Thymus (tissue), 11 donors: ENCODE measurements at regions not wholly inside any gene's neighbourhood (a gene's known extent, or its start where the extent isn't known, plus 50 kb on each side); places are given as distances from the start of the nearest gene placed in this dataset.

Source experiments
- DNase-seq, 9 donors: peaks; one replicate each; pipeline ENCODE4 v3.0.0-alpha.2; 2013; ENCODE audit warnings: low spot score in 9 of 9, low read depth in 6 of 9, missing footprints in 1 of 9
- H3K27ac ChIP-seq, 2 donors: one replicate each; pipeline ENCODE4 v1.5.1; 2013; ENCODE audit warnings: control low read depth in 1 of 2, low read depth in 1 of 2, low read length in 1 of 2, mild to moderate bottlenecking in 1 of 2, moderate library complexity in 1 of 2
- H3K27me3 ChIP-seq, 2 donors: one replicate each; pipeline ENCODE4 v1.5.1; 2013; ENCODE audit warnings: low read length in 1 of 2; ENCODE audit not compliant: control insufficient read depth in 2 of 2, insufficient read depth in 1 of 2
- H3K36me3 ChIP-seq, 2 donors: one replicate each; pipeline ENCODE4 v1.5.1; 2013; ENCODE audit warnings: low read length in 1 of 2, mild to moderate bottlenecking in 1 of 2, moderate library complexity in 1 of 2; ENCODE audit not compliant: control insufficient read depth in 2 of 2, insufficient read depth in 2 of 2
- H3K4me1 ChIP-seq, 2 donors: one replicate each; pipeline ENCODE4 v1.5.1; 2013; ENCODE audit warnings: low read length in 2 of 2; ENCODE audit not compliant: control insufficient read depth in 2 of 2, insufficient read depth in 2 of 2
- H3K4me3 ChIP-seq, 2 donors: one replicate each; pipeline ENCODE4 v1.5.1; 2013; ENCODE audit warnings: low read length in 2 of 2, control low read depth in 1 of 2, mild to moderate bottlenecking in 1 of 2
- H3K9me3 ChIP-seq, 2 donors: one replicate each; pipeline ENCODE4 v1.5.1; 2013; ENCODE audit warnings: low read length in 1 of 2, mild to moderate bottlenecking in 1 of 2; ENCODE audit not compliant: control insufficient read depth in 2 of 2, insufficient read depth in 1 of 2
- WGBS: extraction: QIAGEN DNeasy Blood & Tissue Kit; methylation state at CpG from one replicate; pipeline ENCODE4 v1.1.7; 2013; 5-methylcytosine and 5-hydroxymethylcytosine counted together
- donor health status: healthy.

DNA sequence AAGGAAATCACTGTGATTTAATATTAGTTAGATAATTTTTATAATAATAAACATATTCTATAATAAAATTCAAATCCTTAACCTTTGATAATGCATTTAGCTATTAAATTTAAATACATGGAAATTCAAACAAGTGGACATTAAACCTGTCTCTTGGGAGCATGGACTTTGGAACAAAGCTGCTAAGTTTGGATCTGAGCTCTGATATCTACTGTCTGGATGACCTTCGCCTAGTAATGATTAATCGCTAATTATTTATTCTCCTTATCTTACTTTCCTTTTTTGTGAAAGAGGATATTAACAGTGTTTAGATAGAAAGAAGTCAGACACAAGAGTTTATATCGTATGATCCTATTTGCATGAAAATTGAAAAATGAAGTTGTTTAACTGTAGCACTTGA lies 980.9 kb downstream of the FSTL5 start:
- H3K27ac ChIP-seq, result no peak overlapping the region
- WGBS, result 96% methylated on average over 3 of the region's 3 CpGs
- no peaks in the 10 kb centered on the region for H3K4me1 ChIP-seq
- no peak for DNase-seq
- no peaks in the 10 kb centered on the region for H3K27me3 ChIP-seq
- no peak overlapping the region for H3K4me3 ChIP-seq
- H3K9me3 ChIP-seq, result peaks cover 0 to 3% of the 10 kb centered on the region in 2 donors
- H3K36me3 ChIP-seq, result no peaks in the 10 kb centered on the region

DNA sequence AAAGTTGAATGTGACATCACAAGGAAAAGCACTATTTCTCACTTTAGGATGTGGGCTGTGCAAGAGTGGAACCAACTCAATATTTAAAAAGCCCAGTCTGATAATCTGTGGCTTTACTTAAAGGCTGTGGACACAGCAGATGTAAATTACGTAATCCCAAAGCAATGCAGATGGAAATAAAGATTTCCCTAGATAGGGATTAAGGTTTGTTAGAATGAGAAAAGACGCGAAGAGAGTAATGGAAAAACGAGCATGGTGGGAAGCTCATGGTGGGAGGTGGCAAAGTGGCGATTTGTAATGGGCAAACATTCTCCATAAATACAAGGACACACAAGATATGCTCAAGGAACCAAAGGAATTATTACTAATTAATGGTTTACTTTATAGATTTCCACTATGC lies 985.5 kb downstream of the FSTL5 start:
- H3K4me3 ChIP-seq, result no peak overlapping the region
- no peak for DNase-seq
- no peaks in the 10 kb centered on the region for H3K27me3 ChIP-seq
- H3K36me3 ChIP-seq, result no peaks in the 10 kb centered on the region
- H3K27ac ChIP-seq, result no peak overlapping the region
- H3K9me3 ChIP-seq, result peaks cover 0 to 3% of the 10 kb centered on the region in 2 donors
- 79% methylated on average over 5 of the region's 5 CpGs for WGBS
- H3K4me1 ChIP-seq, result no peaks in the 10 kb centered on the region

DNA sequence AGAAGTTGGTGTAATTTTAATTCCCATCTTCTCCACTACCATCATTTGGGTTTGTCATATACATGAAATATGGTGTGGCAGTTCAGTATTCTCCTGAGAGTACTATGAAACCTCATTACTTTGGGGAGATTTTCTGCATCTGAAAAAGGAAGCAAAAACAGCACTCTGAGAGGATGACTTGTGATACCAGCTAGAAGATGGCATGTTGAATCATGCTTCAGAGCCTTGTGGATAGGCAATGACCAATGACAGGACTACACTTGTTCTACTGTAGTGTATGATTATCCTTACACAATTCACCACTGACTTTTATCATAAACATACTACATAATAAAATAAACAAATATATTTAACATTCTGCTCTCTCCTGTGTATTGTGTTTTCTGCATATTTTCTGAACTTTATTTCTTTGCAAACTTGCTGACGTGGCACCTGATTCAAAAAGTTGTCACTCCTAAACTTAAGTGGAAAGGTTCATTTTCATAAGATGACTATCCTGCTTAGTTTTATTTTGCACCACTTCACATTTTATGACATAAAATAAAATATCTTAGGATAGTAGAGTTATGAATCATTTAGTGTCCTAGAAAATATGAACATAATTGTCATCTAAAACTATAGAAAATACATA lies 991.3 kb downstream of the FSTL5 start:
- no peaks in the 10 kb centered on the region for H3K36me3 ChIP-seq
- DNase-seq, result no peak
- H3K4me3 ChIP-seq, result no peak overlapping the region
- H3K27ac ChIP-seq, result no peak overlapping the region
- WGBS, result 90% methylated on average over 1 of the region's 1 CpG
- no peaks in the 10 kb centered on the region for H3K9me3 ChIP-seq
- no peaks in the 10 kb centered on the region for H3K27me3 ChIP-seq
- H3K4me1 ChIP-seq, result no peaks in the 10 kb centered on the region

DNA sequence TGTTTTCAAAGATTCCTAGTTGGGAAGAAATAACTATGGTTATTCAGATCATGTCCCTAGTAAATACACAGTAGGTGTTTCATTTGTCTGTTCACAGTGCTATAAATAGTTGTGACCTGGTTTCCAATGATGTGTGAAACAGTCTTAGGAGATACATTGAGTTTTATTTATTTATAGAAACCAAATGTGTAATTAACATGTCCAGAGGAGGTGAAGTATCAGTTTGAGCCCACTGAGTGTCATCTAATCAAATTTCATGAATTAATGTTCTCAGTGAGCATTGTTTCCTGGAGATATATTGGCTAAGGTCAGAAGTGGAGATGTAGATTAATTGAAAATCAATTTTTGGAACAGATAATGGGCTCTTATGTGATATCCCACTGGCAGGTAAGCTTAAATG lies 996.3 kb downstream of the FSTL5 start:
- no peaks in the 10 kb centered on the region for H3K27me3 ChIP-seq
- no peaks in the 10 kb centered on the region for H3K9me3 ChIP-seq
- H3K27ac ChIP-seq, result no peak overlapping the region
- H3K4me1 ChIP-seq, result no peaks in the 10 kb centered on the region
- H3K4me3 ChIP-seq, result no peak overlapping the region
- H3K36me3 ChIP-seq, result no peaks in the 10 kb centered on the region
- no peak for DNase-seq

DNA sequence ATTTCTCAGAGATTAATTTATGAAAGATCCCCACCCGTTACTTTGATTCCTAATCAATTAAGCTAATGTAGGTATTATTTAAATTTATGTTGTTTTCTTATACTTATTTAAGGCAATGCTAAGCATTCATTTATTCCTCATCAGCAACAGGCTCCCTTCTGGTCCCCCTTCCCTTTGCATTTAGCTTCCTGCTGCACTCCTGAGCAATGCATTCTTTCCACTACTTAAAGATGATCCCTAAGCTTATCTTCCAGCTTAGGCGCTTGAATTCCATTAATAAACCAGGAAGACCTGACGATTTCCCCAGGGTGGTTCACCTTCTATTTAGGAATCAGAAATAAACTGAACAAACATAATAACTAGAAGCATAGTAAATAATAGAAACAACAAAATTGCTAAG lies 1003.1 kb downstream of the FSTL5 start:
- H3K27ac ChIP-seq, result no peak overlapping the region
- H3K4me3 ChIP-seq, result no peak overlapping the region
- H3K36me3 ChIP-seq, result no peaks in the 10 kb centered on the region
- H3K4me1 ChIP-seq, result no peaks in the 10 kb centered on the region
- no peaks in the 10 kb centered on the region for H3K27me3 ChIP-seq
- no peaks in the 10 kb centered on the region for H3K9me3 ChIP-seq
- no peak for DNase-seq
- 65% methylated on average over 3 of the region's 3 CpGs for WGBS

DNA sequence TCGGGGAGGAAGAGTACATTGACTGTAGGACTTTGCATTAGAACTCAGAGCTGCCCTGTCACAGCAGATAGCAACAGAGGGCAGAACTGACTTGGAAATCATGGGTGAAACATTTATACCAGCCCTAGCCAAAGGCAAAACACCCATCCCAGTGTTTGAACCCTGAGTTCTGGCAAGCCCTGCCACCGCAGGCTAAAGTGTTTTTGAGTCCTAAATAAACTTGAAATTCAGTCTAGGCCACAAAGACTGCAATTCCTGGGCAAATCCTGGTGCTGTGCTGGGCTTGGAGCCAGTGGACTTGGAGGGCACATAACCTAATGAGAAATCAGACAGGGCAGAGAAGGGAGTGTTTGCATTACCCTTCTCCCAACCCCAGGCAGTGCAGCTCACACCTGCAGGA lies 1015.7 kb downstream of the FSTL5 start:
- DNase-seq, result no peak
- Histone ChIP-seq H3K36me3 (no peaks in the 10 kb centered on the region), H3K4me1 (no peaks in the 10 kb centered on the region), H3K4me3 (no peak overlapping the region), H3K27me3 (no peaks in the 10 kb centered on the region), H3K9me3 (no peaks in the 10 kb centered on the region), H3K27ac (no peak overlapping the region)
- 75% methylated on average over 2 of the region's 2 CpGs for WGBS

DNA sequence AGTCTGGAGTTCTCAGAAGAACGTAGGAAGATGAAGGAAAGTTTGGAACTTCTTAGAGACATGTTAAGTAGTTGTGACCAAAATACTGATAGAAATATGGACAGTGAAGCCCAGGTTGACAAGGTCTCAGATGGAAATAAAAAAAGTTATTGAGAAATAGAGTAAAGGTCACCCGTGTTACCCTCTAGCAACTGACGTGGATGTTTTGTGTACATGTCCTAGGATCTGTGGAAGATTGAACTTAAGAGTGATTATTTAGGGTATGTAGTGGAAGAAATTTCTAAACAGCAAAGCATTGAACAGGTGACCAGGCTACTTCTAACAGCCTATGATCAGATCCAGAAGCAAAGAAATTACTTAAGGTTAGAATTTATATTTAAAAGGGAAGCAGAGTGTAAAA lies 1020.4 kb downstream of the FSTL5 start:
- WGBS, result 94% methylated on average over 3 of the region's 3 CpGs
- Histone ChIP-seq H3K9me3 (no peaks in the 10 kb centered on the region), H3K36me3 (no peaks in the 10 kb centered on the region), H3K27me3 (no peaks in the 10 kb centered on the region), H3K27ac (no peak overlapping the region), H3K4me1 (no peaks in the 10 kb centered on the region), H3K4me3 (no peak overlapping the region)
- no peak for DNase-seq

DNA sequence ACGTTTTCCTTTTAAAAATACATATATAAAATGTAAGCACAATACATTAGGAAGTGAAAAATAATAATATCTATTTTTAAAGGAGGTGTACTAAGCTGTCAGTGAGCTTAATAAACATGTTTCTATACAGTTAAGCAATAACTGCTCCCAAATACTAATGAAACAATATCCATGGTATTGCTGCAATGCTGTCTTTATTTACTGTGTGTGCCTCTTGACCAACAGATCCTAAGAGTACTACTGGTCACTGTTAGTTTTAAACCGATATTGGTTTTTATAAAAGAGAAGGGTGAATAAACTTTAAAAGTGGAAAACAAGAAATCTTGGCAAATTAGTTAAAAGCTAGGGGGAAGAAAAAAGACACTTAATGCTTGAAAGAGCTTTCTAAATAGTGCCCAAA lies 1029.0 kb downstream of the FSTL5 start:
- H3K36me3 ChIP-seq, result no peaks in the 10 kb centered on the region
- no peaks in the 10 kb centered on the region for H3K4me1 ChIP-seq
- H3K27ac ChIP-seq, result no peak overlapping the region
- WGBS, result 61% methylated on average over 2 of the region's 2 CpGs
- no peak overlapping the region for H3K4me3 ChIP-seq
- H3K27me3 ChIP-seq, result no peaks in the 10 kb centered on the region
- no peaks in the 10 kb centered on the region for H3K9me3 ChIP-seq
- DNase-seq, result no peak

DNA sequence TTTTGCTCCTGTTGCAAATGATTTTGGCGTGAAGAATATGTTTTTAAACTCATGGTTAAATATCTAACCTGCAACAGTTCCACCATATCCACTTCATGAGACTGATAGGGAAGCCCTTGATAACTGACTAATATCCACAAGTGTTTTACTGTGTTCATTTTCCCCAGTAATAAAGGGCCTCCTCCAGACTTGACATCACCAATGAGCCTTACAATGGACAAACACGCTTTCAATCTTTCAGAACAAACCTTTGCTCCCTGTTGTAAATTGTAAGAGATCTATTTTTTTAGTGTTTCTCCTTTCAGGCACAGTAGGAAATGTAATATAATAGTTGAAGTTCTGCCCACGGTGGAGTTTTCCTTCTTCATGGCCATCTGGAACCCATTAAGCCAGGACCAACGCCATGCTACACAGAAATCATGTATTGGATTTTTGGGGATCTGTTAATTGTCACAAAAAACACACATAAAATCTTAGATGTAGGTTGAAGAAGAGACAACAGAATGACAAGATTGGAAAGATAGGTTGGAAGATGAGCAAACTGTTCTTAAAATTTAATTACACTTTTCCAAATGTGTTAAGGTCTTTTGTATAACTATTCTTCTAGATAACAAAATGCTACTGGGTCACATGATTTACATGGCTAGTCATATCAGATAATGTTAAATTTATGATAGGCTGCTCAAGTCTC lies 1030.1 kb downstream of the FSTL5 start:
- Histone ChIP-seq H3K36me3 (no peaks in the 10 kb centered on the region), H3K27ac (no peak overlapping the region), H3K4me3 (no peak overlapping the region), H3K4me1 (no peaks in the 10 kb centered on the region), H3K27me3 (no peaks in the 10 kb centered on the region), H3K9me3 (no peaks in the 10 kb centered on the region)
- no peak for DNase-seq
- 85% methylated on average over 4 of the region's 4 CpGs for WGBS
